ENCODE measurements at regions not wholly inside any gene's neighbourhood (a gene's known extent, or its start where the extent isn't known, plus 50 kb on each side); places are given as distances from the start of the nearest gene placed in this dataset.

GRCh38 chr1:183711741-183712361 lies 58.7 kb upstream of the APOBEC4 start:
- no peaks in the 10 kb centered on the region for H3K36me3 ChIP-seq (ENCODE audit: insufficient read depth, insufficient read length, low read length)
- no peak for TF ChIP-seq SUZ12 (IDR thresholded peaks at IDR 0.05; ENCODE audit: extremely low read depth, insufficient read depth, insufficient read length)
- TF ChIP-seq ZNF274 (IDR thresholded peaks at IDR 0.05; ENCODE audit: low read depth, low read length): no peak
- no peak for TF ChIP-seq YY1 (IDR thresholded peaks at IDR 0.05; ENCODE audit: insufficient read depth, insufficient read length)
- DNase-seq (ENCODE audit: low read depth, low spot score): no peak
- no peaks in the 10 kb centered on the region for H3K4me1 ChIP-seq (ENCODE audit: insufficient read depth, insufficient read length)
- no peak overlapping the region for H3K4me3 ChIP-seq (ENCODE audit: insufficient read length, low read depth)
- no peaks in the 10 kb centered on the region for H3K9me3 ChIP-seq (ENCODE audit: insufficient read depth, low read length)
- H3K9ac ChIP-seq (ENCODE audit: insufficient read length, low read depth): no peak overlapping the region
- H3K27me3 ChIP-seq (ENCODE audit: insufficient read depth, insufficient read length): no peaks in the 10 kb centered on the region

GRCh38 chr1:183711165-183711682 lies 58.1 kb upstream of the APOBEC4 start:
- Histone ChIP-seq H3K4me3 (ENCODE audit: insufficient read length, low read depth) (no peak overlapping the region), H3K4me1 (ENCODE audit: insufficient read depth, insufficient read length) (no peaks in the 10 kb centered on the region), H3K9ac (ENCODE audit: insufficient read length, low read depth) (no peak overlapping the region), H3K36me3 (ENCODE audit: insufficient read depth, insufficient read length, low read length) (no peaks in the 10 kb centered on the region), H3K27me3 (ENCODE audit: insufficient read depth, insufficient read length) (no peaks in the 10 kb centered on the region), H3K9me3 (ENCODE audit: insufficient read depth, low read length) (no peaks in the 10 kb centered on the region)
- DNase-seq (ENCODE audit: low read depth, low spot score): no peak
- TF ChIP-seq SUZ12 (IDR thresholded peaks at IDR 0.05; ENCODE audit: extremely low read depth, insufficient read depth, insufficient read length) (no peak), YY1 (IDR thresholded peaks at IDR 0.05; ENCODE audit: insufficient read depth, insufficient read length) (no peak), ZNF274 (IDR thresholded peaks at IDR 0.05; ENCODE audit: low read depth, low read length) (no peak)

- DNase-seq (ENCODE audit: low read depth, low spot score): no peak
- Histone ChIP-seq H3K4me3 (ENCODE audit: insufficient read length, low read depth) (no peak overlapping the region), H3K27me3 (ENCODE audit: insufficient read depth, insufficient read length) (no peaks in the 10 kb centered on the region), H3K36me3 (ENCODE audit: insufficient read depth, insufficient read length, low read length) (no peaks in the 10 kb centered on the region), H3K4me1 (ENCODE audit: insufficient read depth, insufficient read length) (no peaks in the 10 kb centered on the region), H3K9ac (ENCODE audit: insufficient read length, low read depth) (no peak overlapping the region), H3K9me3 (ENCODE audit: insufficient read depth, low read length) (no peaks in the 10 kb centered on the region)
- no peak for TF ChIP-seq ZNF274 (IDR thresholded peaks at IDR 0.05; ENCODE audit: low read depth, low read length)
- no peak for TF ChIP-seq SUZ12 (IDR thresholded peaks at IDR 0.05; ENCODE audit: extremely low read depth, insufficient read depth, insufficient read length)
- TF ChIP-seq YY1 (IDR thresholded peaks at IDR 0.05; ENCODE audit: insufficient read depth, insufficient read length): no peak
These were observed 57.6 kb upstream of the APOBEC4 start for GRCh38 chr1:183710734-183711133.

GRCh38 chr1:183710333-183710732 lies 57.2 kb upstream of the APOBEC4 start:
- no peaks in the 10 kb centered on the region for H3K4me1 ChIP-seq (ENCODE audit: insufficient read depth, insufficient read length)
- no peaks in the 10 kb centered on the region for H3K9me3 ChIP-seq (ENCODE audit: insufficient read depth, low read length)
- H3K9ac ChIP-seq (ENCODE audit: insufficient read length, low read depth): no peak overlapping the region
- H3K4me3 ChIP-seq (ENCODE audit: insufficient read length, low read depth): no peak overlapping the region
- no peaks in the 10 kb centered on the region for H3K27me3 ChIP-seq (ENCODE audit: insufficient read depth, insufficient read length)
- H3K36me3 ChIP-seq (ENCODE audit: insufficient read depth, insufficient read length, low read length): no peaks in the 10 kb centered on the region
- no peak for DNase-seq (ENCODE audit: low read depth, low spot score)
- no peak for TF ChIP-seq ZNF274 (IDR thresholded peaks at IDR 0.05; ENCODE audit: low read depth, low read length)
- TF ChIP-seq YY1 (IDR thresholded peaks at IDR 0.05; ENCODE audit: insufficient read depth, insufficient read length): no peak

GRCh38 chr1:183704131-183704530 lies 51.0 kb upstream of the APOBEC4 start:
- no peak overlapping the region for H3K4me3 ChIP-seq (ENCODE audit: insufficient read length, low read depth)
- DNase-seq (ENCODE audit: low read depth, low spot score): no peak
- H3K9ac ChIP-seq (ENCODE audit: insufficient read length, low read depth): no peak overlapping the region
- no peaks in the 10 kb centered on the region for H3K36me3 ChIP-seq (ENCODE audit: insufficient read depth, insufficient read length, low read length)
- no peaks in the 10 kb centered on the region for H3K4me1 ChIP-seq (ENCODE audit: insufficient read depth, insufficient read length)
- no peaks in the 10 kb centered on the region for H3K27me3 ChIP-seq (ENCODE audit: insufficient read depth, insufficient read length)
- TF ChIP-seq SUZ12 (IDR thresholded peaks at IDR 0.05; ENCODE audit: extremely low read depth, insufficient read depth, insufficient read length) (no peak), ZNF274 (IDR thresholded peaks at IDR 0.05; ENCODE audit: low read depth, low read length) (no peak), YY1 (IDR thresholded peaks at IDR 0.05; ENCODE audit: insufficient read depth, insufficient read length) (no peak)
- H3K9me3 ChIP-seq (ENCODE audit: insufficient read depth, low read length): no peaks in the 10 kb centered on the region

Measured in NT2/D1 (cell line).